ENCODE measurements at regions not wholly inside any gene's neighbourhood (a gene's known extent, or its start where the extent isn't known, plus 50 kb on each side); places are given as distances from the start of the nearest gene placed in this dataset.

- TF ChIP-seq ZNF324 (tag by site-specific recombination; IDR thresholded peaks at IDR 0.05): no peak
- no peak for TF ChIP-seq ZBTB17 (tag by site-specific recombination; IDR thresholded peaks at IDR 0.05)
- no peak for TF ChIP-seq TRIM28 (IDR thresholded peaks at IDR 0.05; ENCODE audit: borderline replicate concordance, low read length)
- TF ChIP-seq ZNF76 (tag by site-specific recombination; IDR thresholded peaks at IDR 0.05; ENCODE audit: borderline replicate concordance, low read depth): no peak
- no peak for TF ChIP-seq ZNF791 (tag by site-specific recombination; IDR thresholded peaks at IDR 0.05)
- no peak for TF ChIP-seq ZNF449 (tag by site-specific recombination; IDR thresholded peaks at IDR 0.05)
- no peak for TF ChIP-seq ZNF157 (tag by site-specific recombination; IDR thresholded peaks at IDR 0.05)
- TF ChIP-seq ZNF426 (tag by site-specific recombination; IDR thresholded peaks at IDR 0.05): no peak
- TF ChIP-seq, protein P1, sequence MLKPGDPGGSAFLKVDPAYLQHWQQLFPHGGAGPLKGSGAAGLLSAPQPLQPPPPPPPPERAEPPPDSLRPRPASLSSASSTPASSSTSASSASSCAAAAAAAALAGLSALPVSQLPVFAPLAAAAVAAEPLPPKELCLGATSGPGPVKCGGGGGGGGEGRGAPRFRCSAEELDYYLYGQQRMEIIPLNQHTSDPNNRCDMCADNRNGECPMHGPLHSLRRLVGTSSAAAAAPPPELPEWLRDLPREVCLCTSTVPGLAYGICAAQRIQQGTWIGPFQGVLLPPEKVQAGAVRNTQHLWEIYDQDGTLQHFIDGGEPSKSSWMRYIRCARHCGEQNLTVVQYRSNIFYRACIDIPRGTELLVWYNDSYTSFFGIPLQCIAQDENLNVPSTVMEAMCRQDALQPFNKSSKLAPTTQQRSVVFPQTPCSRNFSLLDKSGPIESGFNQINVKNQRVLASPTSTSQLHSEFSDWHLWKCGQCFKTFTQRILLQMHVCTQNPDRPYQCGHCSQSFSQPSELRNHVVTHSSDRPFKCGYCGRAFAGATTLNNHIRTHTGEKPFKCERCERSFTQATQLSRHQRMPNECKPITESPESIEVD (tag by site-specific recombination; IDR thresholded peaks at IDR 0.05): no peak
- TF ChIP-seq ZNF18 (tag by site-specific recombination; IDR thresholded peaks at IDR 0.05): no peak
- no peak for TF ChIP-seq ZNF114 (tag by site-specific recombination; IDR thresholded peaks at IDR 0.05)
- TF ChIP-seq ZNF785 (tag by site-specific recombination; IDR thresholded peaks at IDR 0.05): no peak
- no peak overlapping the region for H3K4me3 ChIP-seq (ENCODE audit: low read depth, low read length)
- POLR2A ChIA-PET: no interaction called here
- CTCF ChIA-PET: no interaction called here
- H3K36me3 ChIP-seq (ENCODE audit: control insufficient read depth in 2 of 2, insufficient read depth in 1 of 2, low read length in 2 of 2): no peaks in the 10 kb centered on the region
- H3K9me3 ChIP-seq (ENCODE audit: control insufficient read depth, insufficient read depth, low read depth, low read length): no peaks in the 10 kb centered on the region
- no peaks in the 10 kb centered on the region for H3K4me1 ChIP-seq (ENCODE audit: control insufficient read depth, insufficient read depth, low read length)
- H3K27ac ChIP-seq (ENCODE audit: extremely low read depth, low read depth, low read length): no peak overlapping the region
Measured at GRCh38 chr4:115370012-115370411, 256.6 kb upstream of the NDST4 start.

- Histone ChIP-seq H3K4me3 (ENCODE audit: low read depth, low read length) (no peak overlapping the region), H3K4me1 (ENCODE audit: control insufficient read depth, insufficient read depth, low read length) (no peaks in the 10 kb centered on the region), H3K36me3 (ENCODE audit: control insufficient read depth in 2 of 2, insufficient read depth in 1 of 2, low read length in 2 of 2) (no peaks in the 10 kb centered on the region), H3K27ac (ENCODE audit: extremely low read depth, low read depth, low read length) (no peak overlapping the region), H3K9me3 (ENCODE audit: control insufficient read depth, insufficient read depth, low read depth, low read length) (no peaks in the 10 kb centered on the region)
- ChIA-PET POLR2A (no interaction called here), CTCF (no interaction called here)
- TF ChIP-seq, protein P2, sequence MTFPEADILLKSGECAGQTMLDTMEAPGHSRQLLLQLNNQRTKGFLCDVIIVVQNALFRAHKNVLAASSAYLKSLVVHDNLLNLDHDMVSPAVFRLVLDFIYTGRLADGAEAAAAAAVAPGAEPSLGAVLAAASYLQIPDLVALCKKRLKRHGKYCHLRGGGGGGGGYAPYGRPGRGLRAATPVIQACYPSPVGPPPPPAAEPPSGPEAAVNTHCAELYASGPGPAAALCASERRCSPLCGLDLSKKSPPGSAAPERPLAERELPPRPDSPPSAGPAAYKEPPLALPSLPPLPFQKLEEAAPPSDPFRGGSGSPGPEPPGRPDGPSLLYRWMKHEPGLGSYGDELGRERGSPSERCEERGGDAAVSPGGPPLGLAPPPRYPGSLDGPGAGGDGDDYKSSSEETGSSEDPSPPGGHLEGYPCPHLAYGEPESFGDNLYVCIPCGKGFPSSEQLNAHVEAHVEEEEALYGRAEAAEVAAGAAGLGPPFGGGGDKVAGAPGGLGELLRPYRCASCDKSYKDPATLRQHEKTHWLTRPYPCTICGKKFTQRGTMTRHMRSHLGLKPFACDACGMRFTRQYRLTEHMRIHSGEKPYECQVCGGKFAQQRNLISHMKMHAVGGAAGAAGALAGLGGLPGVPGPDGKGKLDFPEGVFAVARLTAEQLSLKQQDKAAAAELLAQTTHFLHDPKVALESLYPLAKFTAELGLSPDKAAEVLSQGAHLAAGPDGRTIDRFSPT (tag by site-specific recombination; IDR thresholded peaks at IDR 0.05): no peak
- TF ChIP-seq ZBTB48 (tag by site-specific recombination; IDR thresholded peaks at IDR 0.05) (no peak), ZNF658 (tag by site-specific recombination; IDR thresholded peaks at IDR 0.05) (no peak), ZNF114 (tag by site-specific recombination; IDR thresholded peaks at IDR 0.05) (no peak), ZNF518A (tag by site-specific recombination; conservative IDR thresholded peaks at IDR 0.05; ENCODE audit: low read depth) (no peak), ZSCAN4 (tag by site-specific recombination; IDR thresholded peaks at IDR 0.05) (no peak), ZNF354C (tag by site-specific recombination; IDR thresholded peaks at IDR 0.05; ENCODE audit: borderline replicate concordance, low read depth) (no peak), ZNF138 (tag by site-specific recombination; IDR thresholded peaks at IDR 0.05; ENCODE audit: borderline replicate concordance) (no peak)
- TF ChIP-seq, protein P3, sequence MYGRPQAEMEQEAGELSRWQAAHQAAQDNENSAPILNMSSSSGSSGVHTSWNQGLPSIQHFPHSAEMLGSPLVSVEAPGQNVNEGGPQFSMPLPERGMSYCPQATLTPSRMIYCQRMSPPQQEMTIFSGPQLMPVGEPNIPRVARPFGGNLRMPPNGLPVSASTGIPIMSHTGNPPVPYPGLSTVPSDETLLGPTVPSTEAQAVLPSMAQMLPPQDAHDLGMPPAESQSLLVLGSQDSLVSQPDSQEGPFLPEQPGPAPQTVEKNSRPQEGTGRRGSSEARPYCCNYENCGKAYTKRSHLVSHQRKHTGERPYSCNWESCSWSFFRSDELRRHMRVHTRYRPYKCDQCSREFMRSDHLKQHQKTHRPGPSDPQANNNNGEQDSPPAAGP (tag by site-specific recombination; IDR thresholded peaks at IDR 0.05): no peak
- TF ChIP-seq, protein P4, sequence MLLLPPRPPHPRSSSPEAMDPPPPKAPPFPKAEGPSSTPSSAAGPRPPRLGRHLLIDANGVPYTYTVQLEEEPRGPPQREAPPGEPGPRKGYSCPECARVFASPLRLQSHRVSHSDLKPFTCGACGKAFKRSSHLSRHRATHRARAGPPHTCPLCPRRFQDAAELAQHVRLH (tag by site-specific recombination; IDR thresholded peaks at IDR 0.05): no peak
Measured at GRCh38 chr4:115366390-115366789, 253.0 kb upstream of the NDST4 start.
